GM21360 (cell line): ENCODE measurements at regions not wholly inside any gene's neighbourhood (a gene's known extent, or its start where the extent isn't known, plus 50 kb on each side); places are given as distances from the start of the nearest gene placed in this dataset.

ENCODE experiments used
- ATAC-seq: cut with Tn5 transposase; IDR thresholded peaks from one replicate; pipeline ENCODE4 v1.9.1; 2021; ENCODE audit warnings: mild to moderate bottlenecking, moderate library complexity; ENCODE audit not compliant: unreplicated experiment

- ATAC-seq: no peak
Observed at GRCh38 chr13:22112956-22113745, 442.3 kb downstream of the FGF9 start.

- peak; percentile 89 for ATAC-seq
Observed at GRCh38 chr13:22114630-22115311, 443.9 kb downstream of the FGF9 start.

- no peak for ATAC-seq
Observed at GRCh38 chr13:22118158-22118557, 447.3 kb downstream of the FGF9 start.

GRCh38 chr13:22120646-22121045 lies 449.8 kb downstream of the FGF9 start:
- no peak for ATAC-seq

- no peak for ATAC-seq
Observed at GRCh38 chr13:22121146-22121739, 450.4 kb downstream of the FGF9 start.

- peak; percentile 94 for ATAC-seq
Observed at GRCh38 chr13:22126433-22127021, 455.7 kb downstream of the FGF9 start.

GRCh38 chr13:22127277-22128164 lies 456.6 kb downstream of the FGF9 start:
- no peak for ATAC-seq

- ATAC-seq: no peak
Observed at GRCh38 chr13:22128441-22129408, 457.9 kb downstream of the FGF9 start.

- ATAC-seq: no peak
Observed at GRCh38 chr13:22130254-22130653, 459.4 kb downstream of the FGF9 start.

- no peak for ATAC-seq
Observed at GRCh38 chr13:22134261-22134660, 463.4 kb downstream of the FGF9 start.

GRCh38 chr13:22135446-22135845 lies 464.6 kb downstream of the FGF9 start:
- no peak for ATAC-seq

- no peak for ATAC-seq
Observed at GRCh38 chr13:22137361-22138050, 466.6 kb downstream of the FGF9 start.

- ATAC-seq: no peak
Observed at GRCh38 chr13:22138947-22139346, 468.1 kb downstream of the FGF9 start.

GRCh38 chr13:22141716-22142115 lies 470.8 kb downstream of the FGF9 start:
- no peak for ATAC-seq

- no peak for ATAC-seq
Observed at GRCh38 chr13:22143671-22144070, 472.8 kb downstream of the FGF9 start.

GRCh38 chr13:22144806-22145205 lies 473.9 kb downstream of the FGF9 start:
- ATAC-seq: no peak

GRCh38 chr13:22148187-22148586 lies 477.3 kb downstream of the FGF9 start:
- no peak for ATAC-seq

- no peak for ATAC-seq
Observed at GRCh38 chr13:22152751-22153150, 481.9 kb downstream of the FGF9 start.

GRCh38 chr13:22154041-22154440 lies 483.2 kb downstream of the FGF9 start:
- no peak for ATAC-seq
